WERI-Rb-1 (cell line): ENCODE measurements at regions not wholly inside any gene's neighbourhood (a gene's known extent, or its start where the extent isn't known, plus 50 kb on each side); places are given as distances from the start of the nearest gene placed in this dataset.

ENCODE experiments used
- DNase-seq: peaks from one replicate; pipeline ENCODE4 v3.0.0-alpha.2; 2020
- H3K27ac ChIP-seq: fragments of 250-450 bp; sonication (Bioruptor Pico); 2 replicates; pipeline ENCODE4 v1.5.1; 2020; ENCODE audit warnings: mild to moderate bottlenecking, moderate library complexity
- H3K27me3 ChIP-seq: fragments of 250-450 bp; sonication (Bioruptor Pico); 2 replicates; pipeline ENCODE4 v1.5.1; 2021; ENCODE audit warnings: mild to moderate bottlenecking, low read depth, moderate library complexity; ENCODE audit not compliant: insufficient read depth, severe bottlenecking
- H3K36me3 ChIP-seq: fragments of 250-450 bp; sonication (Bioruptor Pico); 2 replicates; pipeline ENCODE4 v1.5.1; 2020; ENCODE audit warnings: mild to moderate bottlenecking, moderate library complexity
- H3K4me3 ChIP-seq: 2 replicates; pipeline ENCODE4 v1.5.1; 2011; ENCODE audit warnings: low read depth, mild to moderate bottlenecking, control low read depth, low read length
- H3K9me3 ChIP-seq: fragments of 250-450 bp; sonication (Bioruptor Pico); 2 replicates; pipeline ENCODE4 v1.5.1; 2021; ENCODE audit warnings: mild to moderate bottlenecking, moderate library complexity; ENCODE audit not compliant: severe bottlenecking
- TF ChIP-seq, protein P1 (sequence below): IDR thresholded peaks from 2 replicates; pipeline ENCODE4 v1.5.1; 2011; ENCODE audit warnings: low read depth, mild to moderate bottlenecking, control low read depth, inconsistent platforms, low read length

GRCh38 chr10:8296090-8296733, 241.7 kb downstream of the GATA3 start:
- H3K36me3 ChIP-seq: no peaks in the 10 kb centered on the region
- TF ChIP-seq, protein P1, sequence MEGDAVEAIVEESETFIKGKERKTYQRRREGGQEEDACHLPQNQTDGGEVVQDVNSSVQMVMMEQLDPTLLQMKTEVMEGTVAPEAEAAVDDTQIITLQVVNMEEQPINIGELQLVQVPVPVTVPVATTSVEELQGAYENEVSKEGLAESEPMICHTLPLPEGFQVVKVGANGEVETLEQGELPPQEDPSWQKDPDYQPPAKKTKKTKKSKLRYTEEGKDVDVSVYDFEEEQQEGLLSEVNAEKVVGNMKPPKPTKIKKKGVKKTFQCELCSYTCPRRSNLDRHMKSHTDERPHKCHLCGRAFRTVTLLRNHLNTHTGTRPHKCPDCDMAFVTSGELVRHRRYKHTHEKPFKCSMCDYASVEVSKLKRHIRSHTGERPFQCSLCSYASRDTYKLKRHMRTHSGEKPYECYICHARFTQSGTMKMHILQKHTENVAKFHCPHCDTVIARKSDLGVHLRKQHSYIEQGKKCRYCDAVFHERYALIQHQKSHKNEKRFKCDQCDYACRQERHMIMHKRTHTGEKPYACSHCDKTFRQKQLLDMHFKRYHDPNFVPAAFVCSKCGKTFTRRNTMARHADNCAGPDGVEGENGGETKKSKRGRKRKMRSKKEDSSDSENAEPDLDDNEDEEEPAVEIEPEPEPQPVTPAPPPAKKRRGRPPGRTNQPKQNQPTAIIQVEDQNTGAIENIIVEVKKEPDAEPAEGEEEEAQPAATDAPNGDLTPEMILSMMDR: no peak
- H3K9me3 ChIP-seq: no peaks in the 10 kb centered on the region
- H3K4me3 ChIP-seq: no peak overlapping the region
- no peak overlapping the region for H3K27ac ChIP-seq
- no peaks in the 10 kb centered on the region for H3K27me3 ChIP-seq
- no peak for DNase-seq

GRCh38 chr10:8296734-8297101, 242.2 kb downstream of the GATA3 start:
- peaks cover 4% of the 10 kb centered on the region for H3K27me3 ChIP-seq
- H3K9me3 ChIP-seq: no peaks in the 10 kb centered on the region
- H3K36me3 ChIP-seq: no peaks in the 10 kb centered on the region
- no peak overlapping the region for H3K4me3 ChIP-seq
- no peak for DNase-seq
- H3K27ac ChIP-seq: no peak overlapping the region
- TF ChIP-seq, protein P1: no peak

DNA sequence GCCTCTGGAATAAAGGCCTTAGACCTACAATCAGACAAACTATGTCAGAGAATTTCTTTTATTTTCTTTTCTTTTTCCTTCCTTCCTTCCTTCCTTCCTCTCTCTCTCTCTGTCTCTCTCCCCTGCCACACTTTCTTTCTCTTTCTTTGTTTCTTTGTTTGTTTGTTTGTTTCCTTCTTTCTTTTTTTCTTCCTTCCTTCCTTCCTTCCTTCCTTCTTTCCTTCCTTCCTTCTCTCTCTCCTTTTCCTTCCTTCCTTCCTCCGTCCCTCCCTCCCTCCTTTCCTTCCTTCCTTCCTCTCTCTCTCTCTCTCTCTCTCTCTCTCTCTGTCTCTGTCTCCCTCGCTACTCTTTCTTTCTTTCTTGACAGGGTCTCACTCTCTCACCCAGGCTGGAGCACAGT, 242.6 kb downstream of the GATA3 start:
- H3K36me3 ChIP-seq: no peaks in the 10 kb centered on the region
- TF ChIP-seq, protein P1: no peak
- peaks cover 5% of the 10 kb centered on the region for H3K27me3 ChIP-seq
- no peak overlapping the region for H3K27ac ChIP-seq
- H3K9me3 ChIP-seq: no peaks in the 10 kb centered on the region
- DNase-seq: no peak
- no peak overlapping the region for H3K4me3 ChIP-seq

GRCh38 chr10:8297959-8298358, 243.5 kb downstream of the GATA3 start:
- no peak overlapping the region for H3K27ac ChIP-seq
- peaks cover 5% of the 10 kb centered on the region for H3K27me3 ChIP-seq
- no peak overlapping the region for H3K4me3 ChIP-seq
- DNase-seq: no peak
- no peaks in the 10 kb centered on the region for H3K9me3 ChIP-seq
- TF ChIP-seq, protein P1: no peak
- no peaks in the 10 kb centered on the region for H3K36me3 ChIP-seq

DNA sequence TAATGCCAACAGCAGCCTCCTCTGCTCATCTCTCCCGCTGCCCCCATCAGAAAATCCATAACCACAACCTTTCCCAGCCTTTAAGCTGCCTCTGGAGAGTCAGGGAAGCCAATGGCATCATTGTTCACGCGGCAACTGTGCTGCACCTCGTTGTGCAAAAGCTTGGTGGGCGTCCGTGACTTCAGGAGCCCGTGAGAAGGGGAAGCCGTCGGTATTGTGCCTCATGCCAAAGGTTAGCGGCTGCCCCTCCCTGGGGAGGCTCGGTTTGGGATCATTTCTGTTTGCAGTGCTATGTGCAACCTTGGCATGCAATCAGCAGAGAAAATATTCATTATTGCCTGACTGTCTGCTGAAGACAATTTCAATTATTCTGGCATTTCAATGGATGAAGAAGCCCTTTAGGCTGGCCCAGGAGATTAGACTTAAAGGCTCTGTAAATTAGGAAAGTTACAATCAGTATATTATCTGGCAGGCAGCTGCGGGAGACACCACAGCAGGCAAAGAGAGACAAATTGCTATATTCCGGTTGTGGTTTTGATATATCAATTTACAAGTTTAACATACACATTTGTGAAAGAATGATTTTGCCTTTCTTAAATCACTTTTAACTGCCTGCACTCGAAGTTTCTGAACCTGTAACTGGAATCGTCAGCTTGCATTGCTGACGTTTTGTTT, 244.5 kb downstream of the GATA3 start:
- no peak overlapping the region for H3K4me3 ChIP-seq
- H3K27ac ChIP-seq: no peak overlapping the region
- no peaks in the 10 kb centered on the region for H3K9me3 ChIP-seq
- H3K27me3 ChIP-seq: peaks cover 5% of the 10 kb centered on the region
- H3K36me3 ChIP-seq: no peaks in the 10 kb centered on the region
- no peak for DNase-seq
- TF ChIP-seq, protein P1: no peak
